IPS-15b (cell line): ENCODE measurements at regions not wholly inside any gene's neighbourhood (a gene's known extent, or its start where the extent isn't known, plus 50 kb on each side); places are given as distances from the start of the nearest gene placed in this dataset.
"Not testable (repeated sequence)": the region's sequence is repeated elsewhere in the genome, so short reads cannot be mapped to it uniquely, and the experiment has no call there.

ENCODE experiments used
- H3K27me3 ChIP-seq: one replicate; pipeline ENCODE4 v1.6.1; 2013; ENCODE audit warnings: low read length; ENCODE audit not compliant: control insufficient read depth, insufficient read depth
- H3K36me3 ChIP-seq: one replicate; pipeline ENCODE4 v1.6.1; 2013; ENCODE audit warnings: low read length; ENCODE audit not compliant: control insufficient read depth, insufficient read depth
- H3K4me1 ChIP-seq: one replicate; pipeline ENCODE4 v1.6.1; 2013; ENCODE audit warnings: mild to moderate bottlenecking, low read length; ENCODE audit not compliant: control insufficient read depth, insufficient read depth
- H3K4me3 ChIP-seq: one replicate; pipeline ENCODE4 v1.5.1; 2013; ENCODE audit warnings: low read depth, low read length
- H3K9ac ChIP-seq: one replicate; pipeline ENCODE4 v1.6.1; 2013; ENCODE audit warnings: low read depth, mild to moderate bottlenecking, low read length
- H3K9me3 ChIP-seq: one replicate; pipeline ENCODE4 v1.6.1; 2013; ENCODE audit warnings: mild to moderate bottlenecking, low read length; ENCODE audit not compliant: control insufficient read depth, insufficient read depth

DNA sequence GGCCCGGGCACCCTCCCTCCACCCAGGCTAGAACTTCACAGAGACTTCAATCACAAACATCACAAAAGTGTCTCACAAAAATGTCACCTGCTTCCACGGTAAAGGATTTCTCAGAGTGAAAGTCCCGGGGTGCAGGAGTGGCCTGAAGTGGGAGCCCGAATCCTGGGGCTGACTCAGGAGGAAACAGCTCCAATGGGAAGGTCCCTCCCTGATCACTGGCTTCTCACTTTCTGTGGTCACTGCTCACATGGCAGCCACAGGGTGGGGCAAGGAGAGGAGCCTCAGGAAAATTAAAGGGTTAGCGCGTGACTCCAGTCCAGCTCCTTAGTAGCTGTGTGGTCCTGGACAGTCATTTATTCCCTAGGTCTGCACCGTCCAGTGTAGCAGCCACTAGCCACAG is 564.5 kb upstream of the B3GAT1 start:
- H3K27me3 ChIP-seq, result no peaks in the 10 kb centered on the region

DNA sequence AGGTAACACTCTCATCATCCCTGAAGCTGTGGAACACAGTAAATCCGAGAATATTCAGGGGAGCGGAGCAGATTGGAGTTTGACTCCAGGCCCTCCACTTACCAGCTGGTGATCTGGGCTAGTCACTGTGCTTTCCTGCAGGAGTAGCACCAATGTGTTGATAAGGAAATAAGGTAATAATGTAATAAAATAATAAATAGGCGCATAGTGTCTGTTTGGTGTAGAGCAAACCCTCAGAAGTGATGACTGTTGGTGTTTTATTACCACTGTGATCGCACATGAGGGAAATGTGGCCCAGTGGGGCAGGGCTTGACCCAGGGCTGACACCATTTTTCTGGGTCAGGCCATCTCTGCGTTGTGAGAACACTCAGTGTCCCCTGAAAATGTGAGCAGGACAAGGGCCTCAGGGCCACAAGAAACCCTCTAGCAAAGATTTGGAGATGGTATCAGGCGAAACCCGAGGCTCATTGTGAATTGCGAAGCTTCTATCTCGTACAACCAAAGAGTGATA is 563.9 kb upstream of the B3GAT1 start:
- H3K9ac ChIP-seq, result no peak overlapping the region
- H3K4me1 ChIP-seq, result no peaks in the 10 kb centered on the region
- H3K4me3 ChIP-seq, result no peak overlapping the region
- no peaks in the 10 kb centered on the region for H3K9me3 ChIP-seq
- H3K36me3 ChIP-seq, result no peaks in the 10 kb centered on the region
- no peaks in the 10 kb centered on the region for H3K27me3 ChIP-seq

More for the DNA sequence above, 564.5 kb upstream of the B3GAT1 start:
- Histone ChIP-seq H3K36me3 (no peaks in the 10 kb centered on the region), H3K4me1 (no peaks in the 10 kb centered on the region), H3K4me3 (no peak overlapping the region), H3K9ac (no peak overlapping the region), H3K9me3 (no peaks in the 10 kb centered on the region)

DNA sequence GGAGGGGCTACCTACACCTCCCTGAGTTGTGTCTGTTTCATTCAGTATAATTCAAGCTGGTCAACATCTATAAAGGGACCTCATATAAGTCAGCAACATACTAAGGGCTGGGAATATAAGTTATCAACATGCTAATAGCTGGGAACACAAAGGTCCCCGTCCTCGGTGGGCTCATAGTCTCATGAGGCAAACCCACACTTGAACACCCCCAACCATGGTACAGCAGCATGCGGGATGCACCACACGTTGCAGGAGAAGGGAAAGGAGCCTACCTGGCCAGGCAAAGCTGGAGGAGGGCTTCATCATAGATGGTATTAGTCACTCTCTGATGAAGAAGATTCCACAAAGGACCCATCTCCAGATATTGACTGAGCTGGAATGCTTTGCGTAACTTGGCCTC is 561.8 kb upstream of the B3GAT1 start:
- no peaks in the 10 kb centered on the region for H3K27me3 ChIP-seq
- H3K9me3 ChIP-seq, result no peaks in the 10 kb centered on the region
- no peak overlapping the region for H3K4me3 ChIP-seq
- no peak overlapping the region for H3K9ac ChIP-seq
- H3K4me1 ChIP-seq, result no peaks in the 10 kb centered on the region
- H3K36me3 ChIP-seq, result no peaks in the 10 kb centered on the region

DNA sequence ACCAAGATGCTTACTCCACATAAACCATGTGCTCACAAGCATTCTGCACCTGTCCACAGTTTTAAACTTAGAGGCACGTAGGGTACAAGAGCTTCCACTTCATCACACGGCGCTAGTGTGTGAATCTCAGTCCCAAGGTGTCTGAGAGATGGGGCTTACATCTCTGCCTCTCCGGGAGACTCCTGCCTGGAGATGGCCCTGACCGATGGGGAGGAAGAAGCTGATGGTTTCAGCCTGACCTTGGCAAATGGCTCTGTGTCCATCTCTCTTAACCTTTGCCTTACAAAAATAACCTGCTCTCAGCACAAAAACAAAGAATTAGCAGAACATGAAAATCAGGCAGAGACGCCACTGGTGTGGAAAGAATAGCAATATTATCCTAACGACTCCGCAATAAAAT is 559.3 kb upstream of the B3GAT1 start:
- Histone ChIP-seq H3K9me3 (no peaks in the 10 kb centered on the region), H3K36me3 (no peaks in the 10 kb centered on the region), H3K9ac (no peak overlapping the region)

DNA sequence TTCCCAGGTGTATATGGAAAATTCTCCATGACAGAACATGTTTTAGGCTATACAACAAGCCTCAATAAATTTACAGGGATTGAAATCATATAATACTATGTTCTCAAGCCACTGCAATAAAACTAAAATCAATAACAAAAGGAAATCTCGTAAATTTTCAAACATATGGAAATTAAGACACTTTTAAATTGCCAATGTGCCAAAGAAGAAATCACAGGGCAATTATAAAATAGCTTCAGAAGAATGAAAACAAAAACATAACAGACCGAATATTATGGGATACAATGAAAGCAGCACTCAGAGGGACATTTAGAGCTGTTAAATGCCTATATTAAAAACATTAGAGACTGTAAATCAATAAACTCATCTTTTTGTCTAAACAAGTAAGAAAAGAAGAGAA is 555.7 kb upstream of the B3GAT1 start:
- no peaks in the 10 kb centered on the region for H3K9me3 ChIP-seq

More for the DNA sequence above, 559.3 kb upstream of the B3GAT1 start:
- no peaks in the 10 kb centered on the region for H3K4me1 ChIP-seq
- no peak overlapping the region for H3K4me3 ChIP-seq
- H3K27me3 ChIP-seq, result no peaks in the 10 kb centered on the region

DNA sequence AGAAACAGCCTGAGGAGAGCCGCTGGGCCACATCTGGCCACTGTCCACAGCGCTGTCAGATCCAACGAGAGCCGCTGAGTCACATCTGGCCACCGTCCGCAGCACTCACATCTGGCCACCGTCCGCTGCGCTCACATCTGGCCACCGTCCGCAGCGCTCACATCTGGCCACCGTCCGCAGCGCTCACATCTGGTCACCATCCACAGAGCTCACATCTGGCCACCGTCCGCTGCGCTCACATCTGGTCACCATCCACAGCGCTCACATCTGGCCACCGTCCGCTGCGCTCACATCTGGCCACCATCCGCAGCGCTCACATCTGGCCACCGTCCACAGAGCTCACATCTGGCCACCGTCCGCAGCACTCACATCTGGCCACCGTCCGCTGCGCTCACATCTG is 549.3 kb upstream of the B3GAT1 start:
- not testable (repeated sequence) for H3K36me3 ChIP-seq, H3K4me3 ChIP-seq, H3K4me1 ChIP-seq, H3K27me3 ChIP-seq, H3K9ac ChIP-seq, H3K9me3 ChIP-seq

More for the DNA sequence above, 555.7 kb upstream of the B3GAT1 start:
- no peaks in the 10 kb centered on the region for H3K27me3 ChIP-seq
- H3K4me1 ChIP-seq, result no peaks in the 10 kb centered on the region
- H3K4me3 ChIP-seq, result no peak overlapping the region
- H3K36me3 ChIP-seq, result no peaks in the 10 kb centered on the region
- no peak overlapping the region for H3K9ac ChIP-seq

DNA sequence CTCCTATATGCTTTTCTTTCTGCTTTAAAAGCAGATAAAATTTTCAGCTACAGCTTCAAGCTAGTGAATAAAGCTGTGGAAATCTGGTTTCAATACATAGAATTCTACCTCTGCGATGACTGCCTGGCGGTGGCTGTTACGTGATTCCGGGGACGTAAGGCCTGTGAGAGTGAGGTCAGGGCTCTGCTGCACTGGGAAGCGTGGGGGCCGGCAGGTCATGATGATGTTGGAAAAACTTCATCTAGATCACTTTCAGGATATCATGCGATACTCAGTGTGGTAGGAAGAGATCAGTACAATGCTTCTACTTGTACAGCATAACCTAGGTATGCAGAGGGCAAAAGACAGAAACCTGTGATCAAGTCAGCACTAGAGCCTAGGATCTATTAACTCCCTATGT is 546.8 kb upstream of the B3GAT1 start:
- Histone ChIP-seq H3K4me3 (no peak overlapping the region), H3K9ac (no peak overlapping the region), H3K27me3 (no peaks in the 10 kb centered on the region), H3K9me3 (no peaks in the 10 kb centered on the region), H3K36me3 (no peaks in the 10 kb centered on the region), H3K4me1 (no peaks in the 10 kb centered on the region)

DNA sequence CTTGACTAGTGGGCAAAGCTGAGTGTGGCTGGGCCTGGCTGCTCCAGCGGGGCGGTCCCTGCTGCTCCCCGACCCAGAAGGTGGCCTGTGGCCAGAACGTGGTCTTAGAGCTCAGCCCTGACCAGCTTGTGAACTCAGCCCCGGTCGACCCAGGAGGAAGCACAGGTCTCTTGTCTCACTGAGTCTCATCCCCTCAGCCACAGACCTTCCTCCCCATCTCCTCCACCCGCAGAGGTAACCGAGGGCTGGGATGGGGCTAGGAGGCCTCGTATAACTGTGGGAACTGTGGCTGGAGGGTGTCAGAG is 546.2 kb upstream of the B3GAT1 start:
- H3K4me3 ChIP-seq, result no peak overlapping the region
- no peak overlapping the region for H3K9ac ChIP-seq
- no peaks in the 10 kb centered on the region for H3K27me3 ChIP-seq

DNA sequence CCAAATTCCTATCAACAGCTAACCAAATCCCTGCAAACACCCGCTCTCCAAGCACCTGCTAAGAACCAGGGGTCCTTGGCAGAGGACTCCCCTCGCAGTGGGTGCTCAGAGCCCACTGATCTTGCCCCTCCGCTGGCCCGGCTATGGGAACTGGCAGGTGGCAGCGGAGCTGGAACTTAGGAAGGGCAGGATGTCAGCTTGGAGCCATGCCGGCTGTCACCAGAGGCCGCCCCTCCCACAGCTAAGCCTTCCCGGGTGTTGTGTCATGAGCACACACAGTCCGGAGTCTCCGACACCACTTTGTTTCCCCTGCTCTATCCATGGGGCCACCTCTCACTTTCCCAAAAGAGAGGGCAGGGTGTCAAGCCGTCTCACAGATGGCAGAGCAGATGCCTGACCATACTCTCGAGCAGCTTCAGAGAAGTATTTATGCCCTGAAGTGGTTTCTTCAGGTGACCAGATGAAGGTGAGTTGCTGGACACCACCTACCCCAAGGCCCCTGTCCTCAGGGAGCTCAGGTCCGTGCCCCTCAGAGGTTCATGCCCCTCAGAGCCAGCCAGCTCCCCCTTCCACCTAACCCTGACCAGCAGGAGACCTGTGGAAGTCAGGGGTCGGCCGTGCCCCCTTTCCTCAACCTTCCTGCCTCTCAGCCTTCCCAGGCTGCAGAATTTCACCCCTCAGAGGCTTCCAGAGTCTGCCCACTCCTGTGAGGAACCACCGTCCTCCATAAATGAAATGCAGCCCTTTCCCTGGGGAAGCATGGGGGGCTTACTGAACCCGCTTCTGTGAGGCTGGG is 545.7 kb upstream of the B3GAT1 start:
- no peak overlapping the region for H3K4me3 ChIP-seq
- H3K9ac ChIP-seq, result no peak overlapping the region
- H3K27me3 ChIP-seq, result no peaks in the 10 kb centered on the region
- no peaks in the 10 kb centered on the region for H3K9me3 ChIP-seq
- H3K4me1 ChIP-seq, result no peaks in the 10 kb centered on the region
- H3K36me3 ChIP-seq, result no peaks in the 10 kb centered on the region

More for the DNA sequence above, 546.2 kb upstream of the B3GAT1 start:
- no peaks in the 10 kb centered on the region for H3K36me3 ChIP-seq
- H3K4me1 ChIP-seq, result no peaks in the 10 kb centered on the region
- H3K9me3 ChIP-seq, result no peaks in the 10 kb centered on the region

DNA sequence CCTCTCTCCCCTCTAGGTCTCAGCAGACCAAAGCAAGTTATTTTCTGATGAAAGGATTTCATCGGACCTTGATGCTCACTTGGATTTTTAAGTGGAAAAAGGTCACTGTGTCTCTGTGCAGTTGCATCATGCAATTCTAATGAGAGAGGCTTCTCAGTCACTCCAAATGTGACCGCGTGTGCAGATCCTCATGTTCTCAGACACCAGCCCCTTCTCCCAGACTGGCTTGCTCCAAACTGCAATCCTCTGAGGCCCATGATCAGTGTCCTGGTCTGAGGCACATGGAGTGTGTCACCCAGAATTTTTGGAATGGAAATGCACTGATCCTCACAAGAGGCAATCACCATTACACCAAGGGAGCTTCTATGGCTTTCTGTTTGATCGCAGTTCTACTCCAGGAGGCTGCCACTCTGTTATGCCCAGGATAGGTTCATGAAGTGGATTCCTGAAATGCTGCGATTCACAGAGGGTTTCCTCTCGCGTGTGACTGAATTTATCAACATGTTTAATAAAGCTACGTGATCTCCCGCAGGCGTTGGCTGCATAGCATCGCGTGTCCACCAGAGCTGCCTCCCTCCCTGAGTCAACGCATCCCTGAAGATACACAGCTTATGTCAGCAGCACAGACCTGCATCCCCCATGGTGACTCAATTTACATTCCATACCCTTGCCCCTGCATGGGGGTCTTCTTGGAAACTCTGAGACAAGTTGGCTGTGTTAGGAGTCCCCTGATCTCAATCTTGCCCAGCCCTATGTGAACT is 544.6 kb upstream of the B3GAT1 start:
- Histone ChIP-seq H3K36me3 (no peaks in the 10 kb centered on the region), H3K9me3 (no peaks in the 10 kb centered on the region), H3K27me3 (no peaks in the 10 kb centered on the region), H3K4me3 (no peak overlapping the region), H3K4me1 (peaks cover 3% of the 10 kb centered on the region), H3K9ac (no peak overlapping the region)

DNA sequence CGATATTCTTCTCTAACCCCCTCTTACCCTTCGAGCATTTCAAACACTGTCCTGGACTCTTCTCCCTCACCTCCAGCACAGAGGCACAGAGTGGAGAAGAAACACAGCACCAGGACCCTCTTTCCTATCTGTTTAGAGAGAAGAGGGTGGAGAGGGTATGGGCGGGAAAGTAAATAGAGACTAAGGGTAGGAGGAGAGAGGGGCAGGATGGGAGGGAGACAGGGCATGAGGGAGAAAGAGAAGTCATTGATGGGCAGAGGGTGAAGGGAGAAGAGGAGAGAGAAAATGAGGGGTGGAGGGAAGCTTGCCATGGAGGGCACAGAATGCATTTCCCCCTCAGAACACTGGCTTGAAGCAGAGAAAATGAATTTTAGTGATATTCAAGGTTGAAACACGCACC is 543.9 kb upstream of the B3GAT1 start:
- not testable (repeated sequence) for H3K27me3 ChIP-seq, H3K36me3 ChIP-seq, H3K9me3 ChIP-seq, H3K4me3 ChIP-seq, H3K4me1 ChIP-seq, H3K9ac ChIP-seq

DNA sequence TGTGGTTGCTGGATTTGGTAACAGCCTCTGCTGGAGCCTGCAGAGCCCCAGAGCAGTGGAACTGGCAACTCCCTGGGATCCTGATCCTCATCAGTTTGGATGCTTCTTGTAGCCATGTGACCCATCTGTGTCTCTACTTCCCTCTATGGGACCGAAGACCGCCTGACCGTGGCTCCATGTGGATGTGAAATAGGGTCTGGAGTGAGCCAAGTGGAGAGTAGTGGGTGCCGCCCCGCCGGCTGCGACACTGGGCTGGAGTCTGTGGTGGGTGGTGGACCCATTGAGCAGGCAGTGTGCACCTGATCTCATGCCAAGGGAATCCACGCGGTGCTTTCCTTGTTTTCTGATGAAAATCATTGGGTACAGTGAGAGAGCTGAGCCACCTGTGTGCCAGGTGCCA is 543.2 kb upstream of the B3GAT1 start:
- Histone ChIP-seq H3K9ac (no peak overlapping the region), H3K4me3 (no peak overlapping the region), H3K27me3 (no peaks in the 10 kb centered on the region), H3K9me3 (no peaks in the 10 kb centered on the region), H3K36me3 (no peaks in the 10 kb centered on the region), H3K4me1 (peaks cover 9% of the 10 kb centered on the region)
